ENCODE measurements at regions not wholly inside any gene's neighbourhood (a gene's known extent, or its start where the extent isn't known, plus 50 kb on each side); places are given as distances from the start of the nearest gene placed in this dataset.

- TF ChIP-seq, protein P1, sequence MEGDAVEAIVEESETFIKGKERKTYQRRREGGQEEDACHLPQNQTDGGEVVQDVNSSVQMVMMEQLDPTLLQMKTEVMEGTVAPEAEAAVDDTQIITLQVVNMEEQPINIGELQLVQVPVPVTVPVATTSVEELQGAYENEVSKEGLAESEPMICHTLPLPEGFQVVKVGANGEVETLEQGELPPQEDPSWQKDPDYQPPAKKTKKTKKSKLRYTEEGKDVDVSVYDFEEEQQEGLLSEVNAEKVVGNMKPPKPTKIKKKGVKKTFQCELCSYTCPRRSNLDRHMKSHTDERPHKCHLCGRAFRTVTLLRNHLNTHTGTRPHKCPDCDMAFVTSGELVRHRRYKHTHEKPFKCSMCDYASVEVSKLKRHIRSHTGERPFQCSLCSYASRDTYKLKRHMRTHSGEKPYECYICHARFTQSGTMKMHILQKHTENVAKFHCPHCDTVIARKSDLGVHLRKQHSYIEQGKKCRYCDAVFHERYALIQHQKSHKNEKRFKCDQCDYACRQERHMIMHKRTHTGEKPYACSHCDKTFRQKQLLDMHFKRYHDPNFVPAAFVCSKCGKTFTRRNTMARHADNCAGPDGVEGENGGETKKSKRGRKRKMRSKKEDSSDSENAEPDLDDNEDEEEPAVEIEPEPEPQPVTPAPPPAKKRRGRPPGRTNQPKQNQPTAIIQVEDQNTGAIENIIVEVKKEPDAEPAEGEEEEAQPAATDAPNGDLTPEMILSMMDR (IDR thresholded peaks at IDR 0.05), result peak; percentile 82 to 95 (median 91)
- TF ChIP-seq POLR2A (IDR thresholded peaks at IDR 0.05), result no peak
These were observed 333.9 kb downstream of the HACE1 start for GRCh38 chr6:104525677-104526322.
